Activated naive CD4-positive, alpha-beta T cell treated with anti-CD3 and anti-CD28 coated beads, Interleukin-2, amount 50 U/mL, for 24 hours (primary cell): ENCODE measurements at regions not wholly inside any gene's neighbourhood (a gene's known extent, or its start where the extent isn't known, plus 50 kb on each side); places are given as distances from the start of the nearest gene placed in this dataset.

Experiments used
- H3K27ac Mint-ChIP-seq: one replicate; pipeline ENCODE4 v1.8.0; 2021; ENCODE audit warnings: mild to moderate bottlenecking, mixed read lengths
- H3K27me3 Mint-ChIP-seq: one replicate; pipeline ENCODE4 v1.8.0; 2021; ENCODE audit warnings: mixed read lengths
- H3K36me3 Mint-ChIP-seq: one replicate; pipeline ENCODE4 v1.8.0; 2021; ENCODE audit warnings: mixed read lengths
- H3K4me1 Mint-ChIP-seq: one replicate; pipeline ENCODE4 v1.8.0; 2021; ENCODE audit warnings: mixed read lengths
- H3K4me3 Mint-ChIP-seq: one replicate; pipeline ENCODE4 v1.8.0; 2021; ENCODE audit warnings: mild to moderate bottlenecking, mixed read lengths
- H3K9me3 Mint-ChIP-seq: one replicate; pipeline ENCODE4 v1.8.0; 2021; ENCODE audit warnings: mixed read lengths

- Mint-ChIP-seq H3K9me3 (no peaks in the 10 kb centered on the region), H3K4me3 (no peak overlapping the region), H3K4me1 (no peaks in the 10 kb centered on the region), H3K27me3 (no peaks in the 10 kb centered on the region), H3K27ac (no peak overlapping the region), H3K36me3 (no peaks in the 10 kb centered on the region)
These were observed 123.0 kb upstream of the ARHGAP28 start for GRCh38 chr18:6606411-6607085.

- Mint-ChIP-seq H3K27me3 (no peaks in the 10 kb centered on the region), H3K4me3 (no peak overlapping the region), H3K9me3 (no peaks in the 10 kb centered on the region), H3K27ac (no peak overlapping the region), H3K4me1 (no peaks in the 10 kb centered on the region), H3K36me3 (no peaks in the 10 kb centered on the region)
These were observed 122.2 kb upstream of the ARHGAP28 start for GRCh38 chr18:6607343-6607742.

GRCh38 chr18:6609666-6610264, 119.8 kb upstream of the ARHGAP28 start:
- Mint-ChIP-seq H3K27ac (no peak overlapping the region), H3K9me3 (no peaks in the 10 kb centered on the region), H3K27me3 (no peaks in the 10 kb centered on the region), H3K4me3 (no peak overlapping the region), H3K4me1 (no peaks in the 10 kb centered on the region), H3K36me3 (no peaks in the 10 kb centered on the region)

- Mint-ChIP-seq H3K36me3 (no peaks in the 10 kb centered on the region), H3K27me3 (no peaks in the 10 kb centered on the region), H3K27ac (no peak overlapping the region), H3K9me3 (no peaks in the 10 kb centered on the region), H3K4me3 (no peak overlapping the region), H3K4me1 (no peaks in the 10 kb centered on the region)
These were observed 119.0 kb upstream of the ARHGAP28 start for GRCh38 chr18:6610466-6610865.

DNA sequence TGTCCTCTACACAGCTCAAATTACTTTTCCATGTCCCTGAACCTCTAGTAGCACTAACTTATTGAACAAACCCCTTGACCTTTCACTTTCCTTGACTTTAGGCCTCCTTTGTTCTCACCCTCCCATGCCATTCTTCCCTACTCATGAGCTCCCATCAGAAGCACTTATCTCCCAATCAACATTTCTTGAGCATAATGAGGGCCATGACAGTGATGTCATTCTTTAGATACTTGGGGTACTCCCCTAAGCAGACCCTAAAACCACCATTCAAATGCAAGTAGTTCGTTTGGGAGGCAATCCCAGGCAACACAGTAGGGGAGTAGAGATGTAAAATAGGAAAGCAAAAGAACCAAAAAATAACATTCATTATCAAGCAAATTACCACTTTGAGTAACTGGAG, 115.9 kb upstream of the ARHGAP28 start:
- Mint-ChIP-seq H3K36me3 (no peaks in the 10 kb centered on the region), H3K27me3 (no peaks in the 10 kb centered on the region), H3K9me3 (peaks cover 1% of the 10 kb centered on the region), H3K27ac (no peak overlapping the region), H3K4me1 (no peaks in the 10 kb centered on the region), H3K4me3 (no peak overlapping the region)

GRCh38 chr18:6614952-6615351, 114.6 kb upstream of the ARHGAP28 start:
- no peaks in the 10 kb centered on the region for H3K4me1 Mint-ChIP-seq
- no peaks in the 10 kb centered on the region for H3K27me3 Mint-ChIP-seq
- no peak overlapping the region for H3K27ac Mint-ChIP-seq
- H3K36me3 Mint-ChIP-seq: no peaks in the 10 kb centered on the region
- peaks cover 6% of the 10 kb centered on the region for H3K9me3 Mint-ChIP-seq
- no peak overlapping the region for H3K4me3 Mint-ChIP-seq

GRCh38 chr18:6616981-6617380, 112.5 kb upstream of the ARHGAP28 start:
- H3K4me3 Mint-ChIP-seq: no peak overlapping the region
- no peaks in the 10 kb centered on the region for H3K4me1 Mint-ChIP-seq
- H3K9me3 Mint-ChIP-seq: peaks cover 6% of the 10 kb centered on the region
- no peak overlapping the region for H3K27ac Mint-ChIP-seq
- no peaks in the 10 kb centered on the region for H3K36me3 Mint-ChIP-seq
- no peaks in the 10 kb centered on the region for H3K27me3 Mint-ChIP-seq

DNA sequence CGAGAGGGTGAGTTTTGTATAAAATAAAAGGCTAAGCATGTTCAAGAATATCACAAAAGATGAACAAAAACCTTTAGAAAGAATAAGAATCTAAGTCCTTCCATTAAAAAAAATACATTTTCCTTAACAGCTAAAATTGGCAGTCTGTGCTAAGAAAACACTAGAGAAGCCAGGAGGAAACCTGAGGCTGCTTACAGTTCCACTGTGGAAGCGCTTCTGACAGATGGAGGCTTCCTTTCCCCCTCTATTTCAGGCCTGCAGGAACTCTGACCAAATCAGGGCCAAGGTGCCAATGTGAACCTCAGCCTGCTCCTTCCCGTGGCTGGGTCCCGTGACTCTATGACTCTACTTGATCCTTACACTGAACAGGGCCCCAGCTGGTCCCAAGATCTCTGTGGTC, 108.1 kb upstream of the ARHGAP28 start:
- no peaks in the 10 kb centered on the region for H3K4me1 Mint-ChIP-seq
- H3K27ac Mint-ChIP-seq: no peak overlapping the region
- no peaks in the 10 kb centered on the region for H3K27me3 Mint-ChIP-seq
- H3K4me3 Mint-ChIP-seq: no peak overlapping the region
- H3K36me3 Mint-ChIP-seq: no peaks in the 10 kb centered on the region
- H3K9me3 Mint-ChIP-seq: peaks cover 6% of the 10 kb centered on the region

- no peak overlapping the region for H3K27ac Mint-ChIP-seq
- no peaks in the 10 kb centered on the region for H3K4me1 Mint-ChIP-seq
- no peak overlapping the region for H3K4me3 Mint-ChIP-seq
- H3K27me3 Mint-ChIP-seq: no peaks in the 10 kb centered on the region
- H3K36me3 Mint-ChIP-seq: no peaks in the 10 kb centered on the region
- peaks cover 6% of the 10 kb centered on the region for H3K9me3 Mint-ChIP-seq
These were observed 106.2 kb upstream of the ARHGAP28 start for GRCh38 chr18:6623278-6623677.

DNA sequence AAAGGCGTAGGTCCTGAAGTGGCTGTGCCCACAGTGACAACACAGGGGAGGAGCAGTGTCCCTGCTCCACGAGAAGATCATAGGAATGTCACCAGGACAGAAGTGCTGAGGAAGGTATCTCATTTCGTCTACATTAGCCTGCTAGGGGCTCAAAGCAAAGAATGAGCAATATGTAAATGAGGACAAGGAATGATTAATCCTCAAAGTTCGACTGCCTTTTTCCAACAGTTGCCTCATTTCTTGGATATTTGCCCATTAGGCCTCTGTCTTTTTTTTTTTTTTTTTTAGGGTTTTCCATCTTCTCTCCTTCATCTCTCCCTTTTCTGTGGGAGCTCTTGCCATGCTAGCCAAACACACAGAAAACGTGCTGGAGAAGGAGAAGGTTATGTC, 105.2 kb upstream of the ARHGAP28 start:
- no peak overlapping the region for H3K4me3 Mint-ChIP-seq
- H3K27me3 Mint-ChIP-seq: no peaks in the 10 kb centered on the region
- H3K4me1 Mint-ChIP-seq: no peaks in the 10 kb centered on the region
- H3K36me3 Mint-ChIP-seq: no peaks in the 10 kb centered on the region
- no peak overlapping the region for H3K27ac Mint-ChIP-seq
- H3K9me3 Mint-ChIP-seq: no peaks in the 10 kb centered on the region

DNA sequence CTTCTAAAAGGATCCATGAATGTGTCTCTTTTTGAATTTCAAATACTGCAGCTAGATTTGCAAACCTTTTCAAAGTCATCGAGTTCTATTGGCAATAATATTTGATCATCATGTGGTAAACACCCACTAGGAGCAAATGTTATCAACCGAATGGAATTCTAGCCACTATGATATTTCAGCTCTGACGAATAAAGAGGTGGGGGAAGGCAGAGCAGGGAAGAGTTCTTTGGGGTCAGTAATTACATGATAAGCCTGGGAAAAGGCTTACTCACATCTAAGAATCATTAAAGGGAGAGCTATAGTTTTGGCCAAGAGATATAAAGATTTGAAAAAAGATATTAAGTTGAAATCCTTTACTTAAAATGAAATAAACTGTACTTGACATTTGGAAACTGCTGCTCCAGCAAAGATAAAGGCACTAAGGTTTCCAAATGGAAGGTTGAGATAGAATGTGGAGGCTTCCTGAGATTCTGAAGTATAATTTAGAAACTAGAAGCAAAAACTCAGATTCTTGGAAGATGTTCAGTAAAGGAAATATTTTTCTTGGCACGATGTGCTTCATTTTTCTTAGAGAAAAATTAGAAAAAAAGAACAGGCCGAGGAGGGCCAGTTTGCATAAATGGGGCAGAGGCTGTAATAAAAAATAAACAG, 104.7 kb upstream of the ARHGAP28 start:
- no peak overlapping the region for H3K27ac Mint-ChIP-seq
- no peaks in the 10 kb centered on the region for H3K4me1 Mint-ChIP-seq
- no peaks in the 10 kb centered on the region for H3K36me3 Mint-ChIP-seq
- no peak overlapping the region for H3K4me3 Mint-ChIP-seq
- H3K27me3 Mint-ChIP-seq: no peaks in the 10 kb centered on the region
- no peaks in the 10 kb centered on the region for H3K9me3 Mint-ChIP-seq

GRCh38 chr18:6625481-6625880, 104.0 kb upstream of the ARHGAP28 start:
- Mint-ChIP-seq H3K9me3 (no peaks in the 10 kb centered on the region), H3K4me1 (no peaks in the 10 kb centered on the region), H3K4me3 (no peak overlapping the region), H3K27me3 (no peaks in the 10 kb centered on the region), H3K36me3 (no peaks in the 10 kb centered on the region), H3K27ac (no peak overlapping the region)

DNA sequence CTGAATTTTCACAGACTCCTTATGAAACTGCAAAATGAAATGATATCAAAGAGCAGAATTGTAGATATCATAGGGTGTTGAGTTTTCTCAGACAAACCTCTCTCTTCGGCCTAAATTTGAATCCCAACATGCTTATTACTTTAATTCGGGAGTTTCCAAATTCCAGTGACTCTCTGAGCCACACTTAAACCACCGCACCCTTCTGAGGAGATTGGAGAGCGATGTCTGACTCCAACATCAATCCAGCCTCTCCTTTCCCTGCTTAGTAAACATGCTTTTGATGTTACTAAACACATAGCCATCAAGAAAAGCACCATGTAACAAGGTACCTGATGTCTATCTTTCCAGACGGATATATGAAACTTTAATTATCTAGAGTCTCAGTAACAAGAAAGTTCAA, 103.1 kb upstream of the ARHGAP28 start:
- no peaks in the 10 kb centered on the region for H3K4me1 Mint-ChIP-seq
- H3K4me3 Mint-ChIP-seq: no peak overlapping the region
- H3K36me3 Mint-ChIP-seq: no peaks in the 10 kb centered on the region
- no peaks in the 10 kb centered on the region for H3K9me3 Mint-ChIP-seq
- H3K27ac Mint-ChIP-seq: no peak overlapping the region
- H3K27me3 Mint-ChIP-seq: no peaks in the 10 kb centered on the region

GRCh38 chr18:6627645-6628044, 101.9 kb upstream of the ARHGAP28 start:
- Mint-ChIP-seq H3K27ac (no peak overlapping the region), H3K9me3 (peaks cover 5% of the 10 kb centered on the region), H3K4me3 (no peak overlapping the region), H3K4me1 (no peaks in the 10 kb centered on the region), H3K36me3 (no peaks in the 10 kb centered on the region), H3K27me3 (no peaks in the 10 kb centered on the region)

DNA sequence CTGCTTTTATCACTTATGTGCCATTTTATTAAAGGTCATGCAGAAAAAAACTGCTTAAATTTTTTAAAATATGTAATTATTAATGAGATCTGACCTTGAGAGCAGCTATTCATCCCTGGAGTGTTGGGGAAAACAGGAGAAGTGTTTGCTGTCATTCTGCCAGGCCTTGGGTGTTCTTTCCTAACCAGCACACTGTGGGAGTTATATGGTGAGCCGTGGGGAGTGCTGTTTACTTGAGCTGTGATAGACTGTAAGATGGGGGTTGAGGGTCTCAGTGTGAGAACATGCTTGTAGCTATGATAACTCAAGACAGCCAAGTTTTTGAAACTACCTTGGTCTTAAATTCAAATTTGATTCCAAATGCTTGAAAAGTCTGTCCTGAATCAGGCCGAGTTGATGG, 101.3 kb upstream of the ARHGAP28 start:
- Mint-ChIP-seq H3K36me3 (no peaks in the 10 kb centered on the region), H3K27ac (no peak overlapping the region), H3K4me1 (no peaks in the 10 kb centered on the region), H3K4me3 (no peak overlapping the region), H3K27me3 (no peaks in the 10 kb centered on the region), H3K9me3 (peaks cover 5% of the 10 kb centered on the region)

DNA sequence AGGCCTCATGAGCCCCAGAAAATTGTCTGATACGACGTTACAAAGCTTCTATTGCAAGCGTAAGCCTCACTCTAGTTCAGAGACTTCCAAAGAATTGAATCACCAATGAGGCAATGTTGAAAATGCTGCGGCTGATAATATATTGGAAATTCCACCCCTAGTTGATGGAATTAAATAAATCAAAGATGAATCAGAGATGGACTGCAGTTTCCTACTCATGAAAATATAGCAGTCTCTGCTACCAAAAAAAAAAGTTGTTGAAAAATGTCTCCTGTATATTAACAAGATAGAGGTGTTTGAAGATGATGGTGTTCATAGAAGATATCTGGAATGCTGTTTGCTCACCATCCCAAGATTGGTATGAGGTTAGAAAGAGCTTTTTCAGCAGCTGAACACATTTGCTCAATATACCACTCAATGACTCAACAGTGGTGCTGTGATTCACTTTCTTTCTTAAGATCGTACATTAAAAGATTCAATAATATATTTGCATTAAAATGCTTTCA, 99.8 kb upstream of the ARHGAP28 start:
- H3K9me3 Mint-ChIP-seq: peaks cover 5% of the 10 kb centered on the region
- no peaks in the 10 kb centered on the region for H3K36me3 Mint-ChIP-seq
- no peaks in the 10 kb centered on the region for H3K4me1 Mint-ChIP-seq
- no peak overlapping the region for H3K27ac Mint-ChIP-seq
- no peak overlapping the region for H3K4me3 Mint-ChIP-seq
- H3K27me3 Mint-ChIP-seq: no peaks in the 10 kb centered on the region
